GM06990 (cell line): ENCODE measurements at regions not wholly inside any gene's neighbourhood (a gene's known extent, or its start where the extent isn't known, plus 50 kb on each side); places are given as distances from the start of the nearest gene placed in this dataset.

ENCODE experiments used
- DNase-seq: peaks from one replicate; pipeline ENCODE4 v3.0.0-alpha.2; 2011; ENCODE audit not compliant: insufficient read length; ENCODE audit errors: extremely low read depth
- H3K27me3 ChIP-seq: replicated peaks from 2 replicates; pipeline ENCODE4 v1.6.0; 2011; ENCODE audit warnings: low read length; ENCODE audit not compliant: control insufficient read depth, insufficient read depth
- H3K36me3 ChIP-seq: 2 replicates; pipeline ENCODE4 v1.5.1; 2011; ENCODE audit warnings: low read length; ENCODE audit not compliant: control insufficient read depth, insufficient read depth
- H3K4me3 ChIP-seq: replicated peaks from 2 replicates; pipeline ENCODE4 v1.5.1; 2011; ENCODE audit warnings: low read depth, mild to moderate bottlenecking, control low read depth, low read length
- TF ChIP-seq, protein P1 (sequence below): IDR thresholded peaks from 2 replicates; pipeline ENCODE4 v1.5.1; 2011; ENCODE audit warnings: low read length, control low read depth, mild to moderate bottlenecking, inconsistent platforms; ENCODE audit not compliant: insufficient read depth, poor library complexity, severe bottlenecking

DNA sequence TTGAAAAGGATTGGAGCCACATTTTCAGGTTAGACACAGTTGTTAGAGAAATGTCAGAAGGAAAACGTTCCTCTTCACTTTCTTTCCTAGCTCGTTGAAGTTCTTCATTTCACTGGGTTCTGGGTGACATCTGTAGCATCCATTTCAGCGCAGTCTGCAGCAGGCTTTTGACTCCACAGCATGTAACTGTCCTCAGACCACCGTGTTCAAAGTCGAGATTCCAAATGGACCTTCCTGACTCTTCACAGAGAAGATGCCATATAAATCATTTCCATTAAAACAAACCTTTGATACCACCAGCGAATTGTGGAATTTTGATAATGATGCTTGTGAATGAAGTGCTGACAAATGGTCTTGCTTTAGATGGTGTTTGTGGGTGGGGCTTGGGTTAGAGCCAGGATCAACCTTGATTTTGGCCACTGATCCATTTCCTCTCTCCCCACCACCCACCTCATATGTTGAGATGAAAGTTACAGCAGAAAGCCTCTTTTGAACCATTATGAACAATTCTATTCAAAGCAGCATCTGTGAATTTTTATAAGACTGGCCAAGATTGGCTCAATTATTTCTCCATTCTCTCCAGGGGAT lies 185.3 kb upstream of the PREP start:
- no peak for DNase-seq
- no peak overlapping the region for H3K4me3 ChIP-seq
- no peaks in the 10 kb centered on the region for H3K27me3 ChIP-seq
- no peaks in the 10 kb centered on the region for H3K36me3 ChIP-seq
- TF ChIP-seq, protein P1, sequence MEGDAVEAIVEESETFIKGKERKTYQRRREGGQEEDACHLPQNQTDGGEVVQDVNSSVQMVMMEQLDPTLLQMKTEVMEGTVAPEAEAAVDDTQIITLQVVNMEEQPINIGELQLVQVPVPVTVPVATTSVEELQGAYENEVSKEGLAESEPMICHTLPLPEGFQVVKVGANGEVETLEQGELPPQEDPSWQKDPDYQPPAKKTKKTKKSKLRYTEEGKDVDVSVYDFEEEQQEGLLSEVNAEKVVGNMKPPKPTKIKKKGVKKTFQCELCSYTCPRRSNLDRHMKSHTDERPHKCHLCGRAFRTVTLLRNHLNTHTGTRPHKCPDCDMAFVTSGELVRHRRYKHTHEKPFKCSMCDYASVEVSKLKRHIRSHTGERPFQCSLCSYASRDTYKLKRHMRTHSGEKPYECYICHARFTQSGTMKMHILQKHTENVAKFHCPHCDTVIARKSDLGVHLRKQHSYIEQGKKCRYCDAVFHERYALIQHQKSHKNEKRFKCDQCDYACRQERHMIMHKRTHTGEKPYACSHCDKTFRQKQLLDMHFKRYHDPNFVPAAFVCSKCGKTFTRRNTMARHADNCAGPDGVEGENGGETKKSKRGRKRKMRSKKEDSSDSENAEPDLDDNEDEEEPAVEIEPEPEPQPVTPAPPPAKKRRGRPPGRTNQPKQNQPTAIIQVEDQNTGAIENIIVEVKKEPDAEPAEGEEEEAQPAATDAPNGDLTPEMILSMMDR: no peak

DNA sequence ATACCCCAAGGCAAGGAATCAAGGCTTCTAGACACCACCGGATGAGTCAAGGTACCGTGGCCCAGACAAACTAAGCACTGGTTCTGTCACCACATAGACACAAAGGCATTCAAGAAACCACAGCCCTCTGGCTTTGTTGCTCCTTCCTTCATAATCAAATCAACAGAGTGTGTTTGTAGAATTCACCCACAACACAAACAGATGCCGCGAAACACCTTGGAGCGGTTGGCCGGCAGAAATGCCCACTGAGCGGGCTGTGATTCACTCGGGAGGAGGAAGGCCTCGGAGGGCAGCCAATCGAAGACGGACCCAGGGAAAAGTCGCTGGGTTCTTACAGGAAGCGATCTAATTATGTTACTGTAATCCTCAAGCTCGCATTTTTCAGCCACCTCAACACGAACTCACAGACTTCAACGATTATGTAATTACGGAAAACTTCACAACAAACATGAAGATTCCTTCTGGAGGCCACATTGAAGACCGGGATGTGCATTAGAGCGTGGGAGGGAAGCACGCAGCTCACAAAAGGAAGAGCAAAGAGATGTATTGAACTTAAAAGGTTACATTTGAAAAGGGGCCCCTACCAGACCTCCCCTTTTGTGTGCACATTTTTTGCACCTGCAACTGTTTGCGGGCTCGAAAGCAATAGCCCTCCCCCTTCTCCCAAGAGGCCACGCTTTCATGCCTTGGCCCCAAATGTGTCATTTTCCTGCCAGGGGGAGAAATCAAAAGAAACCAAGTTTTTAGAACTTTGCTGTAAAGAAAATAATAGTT lies 184.7 kb upstream of the PREP start:
- no peaks in the 10 kb centered on the region for H3K27me3 ChIP-seq
- DNase-seq: no peak
- no peak overlapping the region for H3K4me3 ChIP-seq
- H3K36me3 ChIP-seq: no peaks in the 10 kb centered on the region
- TF ChIP-seq, protein P1: no peak

DNA sequence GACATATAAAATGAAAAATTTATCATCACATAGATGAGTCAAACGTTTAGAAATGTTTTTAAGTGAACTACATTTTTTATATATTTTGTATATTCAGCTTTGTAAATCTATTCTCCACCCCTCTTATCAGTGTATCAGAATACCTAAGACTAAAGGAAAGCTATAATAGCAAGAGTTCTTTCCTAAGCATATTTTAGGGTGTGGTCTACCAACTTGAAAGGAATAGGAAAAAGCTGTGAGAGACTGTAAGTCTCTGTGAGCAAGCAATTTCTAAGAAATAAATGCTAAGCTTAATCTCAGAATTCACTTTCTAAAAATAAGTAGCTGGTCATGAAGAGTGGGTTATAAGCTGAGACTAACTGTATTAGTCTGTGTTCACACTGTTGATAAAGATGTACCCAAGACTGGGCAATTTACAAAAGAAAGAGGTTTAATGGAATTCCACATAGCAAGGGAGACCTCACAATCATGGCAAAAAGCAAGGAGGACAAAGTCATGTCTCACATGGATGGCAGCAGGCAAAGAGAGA lies 175.4 kb upstream of the PREP start:
- Histone ChIP-seq H3K27me3 (no peaks in the 10 kb centered on the region), H3K36me3 (no peaks in the 10 kb centered on the region), H3K4me3 (no peak overlapping the region)
- no peak for DNase-seq
- TF ChIP-seq, protein P1: no peak

DNA sequence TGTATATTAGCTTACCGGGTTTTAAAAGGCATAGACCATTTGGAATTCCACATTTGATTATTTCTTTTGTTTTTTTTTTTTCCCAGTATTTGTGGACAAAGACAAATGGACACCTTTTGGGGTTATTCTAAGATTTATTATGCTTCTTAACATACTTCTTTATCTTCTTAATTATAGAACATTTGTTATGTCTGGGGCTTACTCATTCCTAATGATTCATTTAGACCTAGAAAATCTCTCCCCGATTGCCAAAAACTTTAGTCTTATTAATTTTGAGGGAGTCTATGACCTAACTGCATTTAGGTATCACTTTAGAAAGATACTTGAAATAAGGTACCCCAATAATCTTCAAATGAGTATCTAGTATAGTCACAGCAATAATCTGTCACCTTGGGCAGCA lies 170.7 kb upstream of the PREP start:
- Histone ChIP-seq H3K4me3 (no peak overlapping the region), H3K27me3 (no peaks in the 10 kb centered on the region; the same call in 1 of the 2 replicates), H3K36me3 (no peaks in the 10 kb centered on the region)
- DNase-seq: no peak
- TF ChIP-seq, protein P1: no peak

DNA sequence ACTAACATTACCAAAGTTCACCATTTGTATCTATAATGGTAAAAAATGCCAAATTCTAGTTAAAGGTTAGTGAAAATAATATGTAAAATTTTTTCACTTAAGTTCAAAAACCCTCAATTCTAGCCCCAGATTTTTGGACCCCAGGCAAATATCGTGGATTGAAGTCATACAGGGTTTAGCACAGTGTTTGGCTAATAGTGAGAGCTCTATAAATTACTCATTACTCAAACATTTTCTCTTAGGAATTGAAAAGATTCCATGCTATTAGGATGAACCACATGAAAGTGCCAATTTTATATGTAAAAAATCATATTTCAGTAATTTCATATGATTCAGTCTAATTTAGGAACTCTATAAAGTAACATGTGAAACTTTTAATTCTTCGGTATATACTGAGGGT lies 170.3 kb upstream of the PREP start:
- no peak for DNase-seq
- Histone ChIP-seq H3K27me3 (no peaks in the 10 kb centered on the region; the same call in 1 of the 2 replicates), H3K36me3 (no peaks in the 10 kb centered on the region), H3K4me3 (no peak overlapping the region)
- TF ChIP-seq, protein P1: no peak
